SU-DHL-6 (cell line): ENCODE measurements at regions not wholly inside any gene's neighbourhood (a gene's known extent, or its start where the extent isn't known, plus 50 kb on each side); places are given as distances from the start of the nearest gene placed in this dataset.

Experiments used
- H2AFZ ChIP-seq: fragments of 200-600 bp; sonication (generic); 2 replicates; pipeline ENCODE4 v1.6.1; 2014; ENCODE audit warnings: low read depth, mild to moderate bottlenecking, moderate library complexity, mixed read lengths, antibody characterized with exemption, low read length; ENCODE audit not compliant: severe bottlenecking
- H3F3A ChIP-seq: fragments of 200-600 bp; shearing (Covaris generic); 2 replicates; pipeline ENCODE4 v1.6.0; 2016; ENCODE audit warnings: antibody characterized with exemption, mild to moderate bottlenecking; ENCODE audit not compliant: insufficient read depth
- H3K27ac ChIP-seq: fragments of 200-600 bp; sonication (generic); 2 replicates; pipeline ENCODE4 v1.5.1; 2016; ENCODE audit warnings: low read depth, mild to moderate bottlenecking, low read length, moderate library complexity, mixed read lengths
- H3K27me3 ChIP-seq: fragments of 200-600 bp; sonication (generic), shearing (Covaris generic); 2 replicates; pipeline ENCODE4 v1.6.0; 2014; ENCODE audit warnings: mild to moderate bottlenecking, low read length
- H3K36me3 ChIP-seq: fragments of 200-600 bp; sonication (generic); 2 replicates; pipeline ENCODE4 v1.6.1; 2014; ENCODE audit warnings: mild to moderate bottlenecking, low read length, mixed read lengths
- H3K4me2 ChIP-seq: fragments of 300-600, 200-600 bp; shearing (Covaris generic), sonication (generic); 2 replicates; pipeline ENCODE4 v1.6.0; 2014; ENCODE audit warnings: low read length, low read depth, mild to moderate bottlenecking; ENCODE audit not compliant: poor library complexity, severe bottlenecking
- H3K4me3 ChIP-seq: fragments of 200-600 bp; sonication (generic); 2 replicates; pipeline ENCODE4 v1.5.1; 2014; ENCODE audit warnings: antibody characterized with exemption, low read length, mild to moderate bottlenecking, mixed read lengths; ENCODE audit not compliant: insufficient read depth, poor library complexity, severe bottlenecking
- H3K79me2 ChIP-seq: fragments of 200-600 bp; sonication (generic); 2 replicates; pipeline ENCODE4 v1.6.1; 2014; ENCODE audit warnings: mild to moderate bottlenecking, low read length, moderate library complexity; ENCODE audit not compliant: insufficient read depth
- H3K9ac ChIP-seq: fragments of 200-600 bp; sonication (generic); 2 replicates; pipeline ENCODE4 v1.7.0; 2014; ENCODE audit warnings: mild to moderate bottlenecking, low read length
- H3K9me2 ChIP-seq: fragments of 200-600 bp; sonication (generic); replicated peaks from 2 replicates; pipeline ENCODE4 v1.6.1; 2014; ENCODE audit warnings: low read length; ENCODE audit not compliant: insufficient read depth
- H3K9me3 ChIP-seq: fragments of 200-600 bp; sonication (generic); 2 replicates; pipeline ENCODE4 v1.6.1; 2014; ENCODE audit warnings: low read length, mixed read lengths; ENCODE audit not compliant: insufficient read depth
- H4K20me1 ChIP-seq: fragments of 200-600 bp; sonication (generic); 2 replicates; pipeline ENCODE4 v1.6.1; 2014; ENCODE audit warnings: low read depth, mild to moderate bottlenecking, antibody characterized with exemption, low read length, moderate library complexity, mixed read lengths
- CTCF ChIP-seq: fragments of 200-600 bp; sonication (generic); IDR thresholded peaks from one replicate; pipeline ENCODE4 v1.5.1; 2017; ENCODE audit warnings: antibody characterized with exemption, mild to moderate bottlenecking, low read length, moderate library complexity; ENCODE audit not compliant: insufficient read depth, poor library complexity, severe bottlenecking
- EZH2phosphoT487 ChIP-seq: fragments of 200-600 bp; sonication (generic), shearing (Covaris generic); conservative IDR thresholded peaks from 2 replicates; pipeline ENCODE4 v1.6.1; 2018; ENCODE audit warnings: mild to moderate bottlenecking, antibody characterized with exemption, low read length, moderate library complexity, mixed read lengths

- H3K36me3 ChIP-seq = no peaks in the 10 kb centered on the region
- H3K9me3 ChIP-seq = no peaks in the 10 kb centered on the region
- H3K9me2 ChIP-seq = no peaks in the 10 kb centered on the region
- no peaks in the 10 kb centered on the region for H3F3A ChIP-seq
- H3K4me3 ChIP-seq = no peak overlapping the region
- H3K27ac ChIP-seq = no peak overlapping the region
- no peak overlapping the region for H3K9ac ChIP-seq
- H2AFZ ChIP-seq = no peak overlapping the region
- TF ChIP-seq CTCF (no peak), EZH2phosphoT487 (no peak)
- H4K20me1 ChIP-seq = no peaks in the 10 kb centered on the region
- no peaks in the 10 kb centered on the region for H3K27me3 ChIP-seq
- no peak overlapping the region for H3K4me2 ChIP-seq
- H3K79me2 ChIP-seq = no peaks in the 10 kb centered on the region
Observed at GRCh38 chr2:191620144-191620543, 57.8 kb upstream of the NABP1 start.

- TF ChIP-seq CTCF (no peak), EZH2phosphoT487 (no peak)
- Histone ChIP-seq H3K36me3 (no peaks in the 10 kb centered on the region), H4K20me1 (no peaks in the 10 kb centered on the region), H2AFZ (no peak overlapping the region), H3K27me3 (no peaks in the 10 kb centered on the region), H3K9ac (no peak overlapping the region), H3K27ac (no peak overlapping the region), H3F3A (no peaks in the 10 kb centered on the region), H3K9me3 (no peaks in the 10 kb centered on the region), H3K4me3 (no peak overlapping the region), H3K79me2 (no peaks in the 10 kb centered on the region), H3K9me2 (no peaks in the 10 kb centered on the region), H3K4me2 (no peak overlapping the region)
Observed at GRCh38 chr2:191622374-191623320, 55.3 kb upstream of the NABP1 start.

GRCh38 chr2:191625016-191625415, 52.9 kb upstream of the NABP1 start:
- Histone ChIP-seq H3K9ac (peak overlapping the region; percentile 0; the same call in 1 of the 2 replicates), H3K79me2 (no peaks in the 10 kb centered on the region), H3K9me2 (no peaks in the 10 kb centered on the region), H3K36me3 (no peaks in the 10 kb centered on the region), H3K4me3 (no peak overlapping the region), H3K27me3 (no peaks in the 10 kb centered on the region), H3K9me3 (no peaks in the 10 kb centered on the region), H4K20me1 (no peaks in the 10 kb centered on the region), H2AFZ (peak overlapping the region; percentile 57), H3K27ac (peak overlapping the region; percentile 20; the same call in 1 of the 2 replicates), H3F3A (no peaks in the 10 kb centered on the region), H3K4me2 (peak overlapping the region; percentile 29)
- TF ChIP-seq EZH2phosphoT487 = no peak
- TF ChIP-seq CTCF = no peak
